Endometrium (tissue), 2 donors: ENCODE measurements at regions not wholly inside any gene's neighbourhood (a gene's known extent, or its start where the extent isn't known, plus 50 kb on each side); places are given as distances from the start of the nearest gene placed in this dataset.

Experiments
- FAIRE-seq: peaks from 2 replicates; lab custom pipeline; 2012; peaks lifted over from hg19 to GRCh38; lab: Jason Lieb, UNC
- donor health status: control.
- donor health status: control.

DNA sequence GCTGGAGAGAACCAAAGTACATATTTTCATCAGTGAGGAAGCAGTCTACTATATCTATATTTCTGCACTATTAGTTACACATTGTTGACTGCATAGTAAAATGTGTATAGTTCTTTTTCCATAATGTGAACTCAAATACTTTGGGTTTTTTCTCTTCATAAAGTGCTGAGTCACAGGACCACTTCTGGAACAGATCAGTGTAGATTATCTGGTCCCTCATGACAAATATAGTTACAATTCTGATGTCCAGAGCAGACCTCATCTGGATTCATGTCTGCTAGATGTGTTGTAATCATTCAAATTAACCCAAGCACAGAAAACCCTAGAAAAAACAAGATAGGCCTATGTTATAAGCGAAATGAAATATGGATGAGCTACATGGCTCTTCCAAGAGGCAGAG is 171.4 kb downstream of the SUCLA2 start:
- FAIRE-seq, result no peak

DNA sequence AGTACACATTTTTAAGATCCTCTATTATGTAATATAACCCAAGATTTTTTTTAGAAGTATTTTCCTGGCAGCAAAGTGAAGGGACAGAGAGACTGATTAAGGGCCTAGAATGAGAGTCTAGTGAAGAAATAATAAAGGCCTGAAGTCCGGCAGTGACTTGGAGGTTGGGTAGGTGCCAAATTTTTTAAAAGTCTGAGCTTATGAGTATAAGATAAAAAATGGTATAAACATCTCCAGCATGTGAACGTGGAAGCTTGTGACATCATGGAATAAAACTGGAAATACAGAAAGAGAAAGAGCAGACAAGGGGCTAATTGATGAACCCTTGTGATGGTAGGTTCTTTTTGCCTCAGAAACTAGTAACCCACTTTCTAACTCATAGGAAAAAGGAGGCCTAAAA is 174.6 kb downstream of the SUCLA2 start:
- no peak for FAIRE-seq

DNA sequence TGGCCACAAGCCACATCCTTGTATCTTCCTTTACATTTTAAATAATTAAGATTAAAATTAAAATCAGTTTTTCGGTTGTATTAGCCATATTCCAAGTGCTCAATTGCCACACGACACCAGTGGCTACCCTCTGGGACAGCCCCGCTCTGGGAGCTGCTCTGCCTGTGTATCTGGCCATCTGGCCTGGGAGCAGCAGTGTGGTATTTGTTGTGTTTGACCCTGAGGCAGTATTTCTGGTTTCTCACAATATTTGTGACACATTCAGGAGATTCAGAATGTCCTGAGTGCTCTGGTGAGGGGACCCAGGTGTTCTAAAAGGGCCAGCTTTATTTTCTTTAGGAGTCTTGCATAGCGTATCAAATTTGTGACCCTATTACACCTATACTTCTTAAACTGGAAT is 179.0 kb downstream of the SUCLA2 start:
- no peak for FAIRE-seq

DNA sequence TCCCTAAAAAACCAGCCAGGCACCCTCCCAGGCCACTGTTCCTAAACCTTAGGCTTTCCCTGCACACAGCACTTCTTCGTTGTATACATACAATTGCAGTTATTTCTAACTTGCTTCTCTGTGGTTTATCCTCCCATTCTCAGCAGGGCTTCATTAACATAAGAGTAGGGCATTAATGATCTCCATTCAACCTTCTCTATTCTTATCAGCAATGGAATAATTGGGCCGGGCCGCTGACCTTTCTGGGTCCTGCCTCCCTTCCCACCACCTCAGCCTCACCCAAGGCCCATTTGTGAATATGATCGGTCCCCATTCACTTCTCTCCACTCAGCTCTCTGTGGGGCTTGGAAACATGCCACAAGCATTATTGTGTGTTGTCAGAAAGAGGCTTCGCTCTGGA is 184.2 kb downstream of the SUCLA2 start:
- FAIRE-seq, result no peak

DNA sequence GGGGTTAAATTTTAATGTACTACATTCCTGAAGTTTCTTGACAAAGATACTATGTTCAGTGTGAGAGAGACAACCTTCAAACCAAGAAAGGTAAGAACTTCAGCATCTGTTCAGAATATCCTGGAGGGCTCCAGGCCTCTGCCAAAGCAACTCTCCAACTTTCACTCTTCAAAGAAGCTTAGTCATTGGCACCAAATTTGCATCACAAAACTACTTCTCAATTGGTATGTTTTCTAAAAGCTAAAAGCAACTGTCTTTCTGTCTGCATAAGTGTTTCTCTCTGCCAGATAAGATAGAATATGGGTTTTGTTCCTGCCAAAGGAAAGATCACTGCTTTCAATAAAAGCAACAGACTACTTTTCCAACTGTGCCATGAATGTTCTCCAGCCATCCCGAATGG is 187.4 kb downstream of the SUCLA2 start:
- no peak for FAIRE-seq

DNA sequence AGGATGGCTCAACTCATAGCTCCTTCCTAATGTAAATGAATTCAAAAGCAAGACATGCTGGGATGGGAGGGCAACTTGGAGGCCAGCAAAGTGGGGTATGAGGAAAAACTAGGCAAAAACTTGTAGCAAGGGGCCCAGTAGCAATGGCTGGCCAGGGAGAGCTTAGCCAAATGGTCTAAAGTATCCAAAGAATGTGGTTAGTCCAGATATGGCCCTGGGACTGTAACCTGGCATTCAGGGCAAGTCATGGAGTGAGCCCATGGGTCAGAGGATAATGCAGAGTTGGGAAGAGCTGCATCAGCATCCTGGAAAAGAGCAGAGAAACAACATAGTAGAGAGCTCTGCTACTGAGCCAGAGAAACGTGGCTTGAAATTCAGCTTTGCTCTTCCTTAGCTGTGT is 191.7 kb downstream of the SUCLA2 start:
- no peak for FAIRE-seq

DNA sequence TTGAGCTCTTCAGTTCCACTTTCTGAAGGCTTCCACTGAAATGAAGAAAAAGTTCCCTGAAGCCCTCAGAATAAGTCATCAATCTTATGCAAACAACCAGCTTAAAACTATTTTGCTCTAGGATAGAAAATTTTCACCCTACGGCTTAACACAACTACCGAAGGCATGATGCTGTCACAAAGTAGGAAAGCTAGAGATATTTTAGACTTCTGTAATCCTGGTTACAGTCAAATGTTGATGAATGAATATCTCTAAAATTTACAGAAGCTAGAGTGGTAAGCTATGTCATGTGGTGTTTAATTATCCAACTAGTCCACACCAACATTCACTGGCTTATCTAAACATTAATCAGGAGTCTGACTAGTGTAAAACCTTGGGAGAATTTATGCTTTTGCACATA is 197.9 kb downstream of the SUCLA2 start:
- no peak for FAIRE-seq

DNA sequence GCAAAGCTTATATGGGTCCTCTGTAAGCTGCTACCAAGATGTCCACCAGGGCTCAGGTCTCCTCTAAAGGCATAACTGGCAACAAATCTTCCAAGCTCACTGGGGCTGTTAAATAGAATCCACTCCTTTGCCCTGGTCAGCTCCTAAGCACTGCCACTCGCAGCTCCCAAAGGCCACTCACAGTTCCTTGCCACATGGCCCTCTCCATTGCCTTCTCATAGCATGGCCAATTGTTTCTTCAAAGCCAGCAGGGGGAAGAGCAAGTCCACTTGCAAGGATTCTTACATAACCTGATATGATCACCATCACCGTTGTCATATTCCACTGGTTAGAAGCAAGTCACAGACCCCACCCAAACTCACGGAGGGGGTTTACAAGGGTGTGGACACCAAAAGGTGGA is 199.5 kb downstream of the SUCLA2 start:
- FAIRE-seq, result no peak

DNA sequence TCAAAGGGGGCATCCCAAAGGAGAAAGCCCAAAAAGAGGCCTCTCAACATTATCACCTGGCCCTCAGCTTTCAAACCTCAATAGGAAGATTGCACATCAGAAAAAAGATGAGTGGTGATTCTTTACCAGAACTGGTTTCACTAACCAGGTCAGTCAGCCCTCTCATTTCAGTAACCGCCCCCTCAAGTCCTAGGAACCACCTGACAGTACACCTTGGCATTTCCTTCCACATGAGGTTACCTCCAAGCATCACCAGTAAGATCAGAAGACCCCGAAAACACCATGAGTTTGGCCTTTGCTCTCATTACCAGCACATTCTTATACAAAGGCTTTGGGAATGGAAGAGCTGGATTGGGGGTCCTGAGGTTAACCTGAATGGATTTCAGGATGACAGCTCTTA is 200.5 kb downstream of the SUCLA2 start:
- FAIRE-seq, result no peak

DNA sequence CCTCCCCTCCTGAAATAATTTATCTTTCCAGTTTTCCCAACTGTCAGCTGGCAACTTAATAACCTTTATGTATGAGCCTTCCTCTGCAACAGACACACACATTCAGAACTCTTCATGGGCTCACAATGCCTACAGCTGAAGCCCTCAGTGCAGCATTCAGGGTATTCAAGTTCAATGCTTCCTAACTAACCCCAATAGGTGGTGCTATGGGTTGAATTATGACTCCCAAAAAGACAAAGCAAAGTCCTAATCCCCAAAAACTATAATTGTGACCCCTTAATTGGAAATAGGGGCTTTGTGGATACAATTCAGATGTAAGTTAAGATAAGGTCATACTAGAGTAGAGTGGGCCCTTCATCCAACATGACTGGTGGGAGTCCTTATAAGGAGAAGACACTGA is 202.2 kb downstream of the SUCLA2 start:
- FAIRE-seq, result no peak

DNA sequence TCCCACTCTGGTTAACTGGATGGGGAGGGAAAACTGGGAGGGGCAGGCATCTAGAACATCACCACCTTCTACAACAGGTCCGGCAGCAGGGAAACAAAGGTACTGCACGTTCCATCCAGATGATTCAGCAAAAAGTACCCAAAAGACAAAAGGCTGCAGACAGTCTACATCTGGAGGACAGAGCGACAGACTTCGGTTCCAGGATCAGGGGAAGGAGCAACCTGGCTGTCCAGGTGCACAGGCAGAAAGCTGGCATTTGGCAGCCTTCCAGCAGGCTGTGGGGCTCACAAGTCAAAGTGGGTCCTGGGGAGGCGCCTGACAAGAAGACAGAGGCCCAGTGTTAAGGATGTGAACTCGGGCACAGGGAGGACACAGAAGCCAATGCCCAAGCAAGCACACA is 202.9 kb downstream of the SUCLA2 start:
- no peak for FAIRE-seq

DNA sequence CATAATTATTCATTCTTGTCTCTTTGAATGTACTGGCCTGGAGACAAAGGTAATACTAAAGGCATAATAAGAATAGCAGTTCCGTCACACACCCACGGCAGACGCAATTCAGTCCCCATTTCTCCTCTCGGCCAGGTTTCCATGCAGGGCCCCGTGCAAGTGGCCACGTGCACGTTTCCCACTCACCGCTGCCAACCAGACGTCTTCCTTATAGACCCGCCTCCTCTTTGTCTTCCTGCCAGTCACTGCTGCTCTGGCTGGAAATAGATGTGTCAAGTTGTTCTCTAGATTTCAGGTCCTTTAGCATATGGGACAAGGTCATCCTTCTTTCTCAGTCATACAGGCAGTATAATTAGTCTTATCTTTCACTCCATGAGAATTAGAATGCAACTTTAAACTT is 204.3 kb downstream of the SUCLA2 start:
- no peak for FAIRE-seq

DNA sequence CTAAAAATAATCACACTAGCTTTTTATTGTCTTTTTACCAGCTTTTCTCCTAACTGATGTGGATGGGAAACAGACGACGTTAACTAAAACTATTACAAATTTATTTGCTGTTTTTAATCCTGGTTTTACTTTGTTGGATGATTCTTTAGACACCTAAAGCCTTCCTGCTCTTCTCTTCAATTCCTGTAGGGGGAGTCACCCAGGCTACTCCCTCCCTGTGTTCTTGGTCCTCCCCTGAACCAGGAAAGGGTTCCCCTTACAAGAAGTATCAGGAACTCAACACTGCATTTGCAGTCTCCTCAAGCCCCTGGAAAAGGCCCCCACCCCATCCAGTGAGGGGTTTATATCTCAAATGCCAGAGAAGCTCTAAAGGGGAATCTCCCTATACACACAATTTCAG is 206.1 kb downstream of the SUCLA2 start:
- FAIRE-seq, result no peak

DNA sequence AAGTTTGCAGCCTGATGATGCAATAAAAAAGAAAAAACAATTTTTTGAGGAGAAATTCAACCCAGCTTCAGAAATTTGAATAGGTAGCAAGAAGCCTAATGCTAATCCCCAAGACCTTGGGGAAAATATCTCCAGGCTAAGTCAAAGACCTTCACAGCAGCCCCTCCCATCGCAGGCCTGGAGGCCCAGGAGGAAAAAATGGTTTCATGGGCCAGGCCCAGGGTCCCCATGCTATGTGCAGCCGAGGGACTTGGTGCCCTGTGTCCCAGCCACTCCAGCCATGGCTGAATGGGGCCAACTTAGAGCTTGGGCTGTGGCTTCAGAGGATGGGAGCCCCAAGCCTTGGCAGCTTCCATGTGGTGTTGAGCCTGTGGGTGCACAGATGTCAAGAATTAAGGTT is 210.3 kb downstream of the SUCLA2 start:
- no peak for FAIRE-seq

DNA sequence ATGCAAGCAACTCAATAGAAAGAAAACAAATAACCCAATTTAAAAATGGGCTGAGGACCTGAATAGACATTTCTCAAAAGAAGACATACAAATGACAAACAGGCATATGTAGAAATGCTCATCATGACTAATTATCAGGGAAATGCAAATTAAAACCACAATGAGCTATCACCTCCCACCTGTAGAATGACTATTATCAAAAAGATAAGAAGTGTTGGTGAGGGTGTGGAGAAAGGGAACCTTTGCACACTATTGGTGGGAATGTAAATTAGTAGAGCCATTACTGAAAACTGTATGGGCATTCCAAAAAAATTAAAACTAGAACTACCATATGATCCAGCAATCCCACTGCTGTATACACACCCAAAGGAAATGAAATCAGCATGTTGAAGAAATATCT is 212.2 kb downstream of the SUCLA2 start:
- FAIRE-seq, result no peak

DNA sequence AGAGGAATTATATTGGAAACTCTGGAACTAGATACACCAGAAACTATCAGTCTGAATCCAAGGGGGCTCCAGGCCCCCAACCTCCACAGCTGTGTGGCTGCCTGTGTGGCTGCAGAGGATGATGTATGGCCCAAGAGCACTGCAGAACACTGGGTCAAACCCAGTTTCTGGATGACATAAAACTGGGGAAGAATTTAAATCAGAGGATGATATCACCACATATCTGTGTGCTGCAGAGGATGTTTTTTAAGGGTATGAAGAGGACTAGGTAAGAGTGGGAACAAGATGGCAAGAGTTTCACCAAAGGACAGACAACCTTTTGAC is 226.4 kb downstream of the SUCLA2 start:
- FAIRE-seq, result no peak

DNA sequence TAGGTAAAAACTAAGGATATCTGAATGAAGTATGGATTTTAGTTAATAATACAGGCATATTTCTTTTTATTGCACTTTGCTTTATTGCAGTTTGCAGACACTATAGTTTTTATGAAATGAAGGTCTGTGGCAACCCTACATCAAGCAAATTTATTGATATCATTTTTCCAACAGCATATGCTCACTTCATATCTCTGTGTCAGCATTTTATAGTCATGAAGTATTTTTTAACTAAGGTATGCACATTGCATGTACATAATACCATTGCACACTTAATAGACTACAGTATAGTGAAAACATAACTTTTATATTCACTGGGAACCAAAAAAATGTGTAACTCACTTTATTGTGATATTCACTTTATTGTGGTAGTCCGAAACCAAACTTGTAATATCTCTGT is 236.3 kb downstream of the SUCLA2 start:
- no peak for FAIRE-seq

DNA sequence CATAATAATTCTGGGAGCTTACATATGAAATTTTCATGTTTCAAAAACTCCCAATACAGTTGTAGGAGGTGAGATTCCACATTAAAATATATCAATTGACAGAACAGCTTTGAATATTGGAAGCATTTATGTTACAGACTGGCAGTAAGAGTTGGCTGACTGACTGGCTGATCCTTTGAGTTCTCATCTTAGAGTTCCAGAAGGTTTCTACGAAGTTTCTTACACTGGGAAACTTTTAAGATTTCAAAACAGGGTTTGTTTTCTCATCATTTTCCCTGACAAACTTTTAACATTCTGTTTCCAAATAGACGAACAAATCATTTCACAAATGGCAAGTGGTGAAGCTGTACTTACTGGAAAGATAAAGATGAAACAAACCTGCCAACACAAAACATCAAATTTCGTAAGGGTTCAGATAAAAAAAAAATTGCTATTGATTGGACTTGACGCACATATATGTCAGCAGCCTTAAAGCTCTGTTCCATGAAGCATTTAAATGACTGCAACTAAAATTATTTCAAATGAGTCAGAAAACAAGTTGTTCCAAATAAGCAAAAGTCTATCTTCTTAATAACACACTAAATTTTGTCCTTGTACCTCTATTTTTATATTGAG is 243.5 kb downstream of the SUCLA2 start:
- no peak for FAIRE-seq

DNA sequence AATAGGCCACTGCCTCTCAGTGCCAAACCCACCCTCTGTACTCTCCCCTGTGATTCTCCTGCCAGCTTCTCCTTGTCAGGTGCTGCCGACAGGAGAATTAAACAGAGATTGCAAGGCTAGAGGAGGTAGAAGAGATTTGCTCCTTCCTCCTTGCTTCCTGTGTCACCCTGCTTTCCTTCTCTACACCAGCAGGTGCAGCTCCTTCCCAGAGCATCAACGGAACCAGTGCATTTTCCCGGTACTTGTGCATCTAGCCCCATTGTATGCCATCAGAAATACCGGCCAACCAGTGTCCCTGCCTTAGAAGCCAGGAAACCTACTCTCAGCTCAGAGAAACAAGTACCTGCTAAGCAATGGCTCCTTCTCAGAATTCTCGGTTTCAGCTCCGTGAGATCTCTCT is 253.2 kb downstream of the SUCLA2 start:
- no peak for FAIRE-seq

DNA sequence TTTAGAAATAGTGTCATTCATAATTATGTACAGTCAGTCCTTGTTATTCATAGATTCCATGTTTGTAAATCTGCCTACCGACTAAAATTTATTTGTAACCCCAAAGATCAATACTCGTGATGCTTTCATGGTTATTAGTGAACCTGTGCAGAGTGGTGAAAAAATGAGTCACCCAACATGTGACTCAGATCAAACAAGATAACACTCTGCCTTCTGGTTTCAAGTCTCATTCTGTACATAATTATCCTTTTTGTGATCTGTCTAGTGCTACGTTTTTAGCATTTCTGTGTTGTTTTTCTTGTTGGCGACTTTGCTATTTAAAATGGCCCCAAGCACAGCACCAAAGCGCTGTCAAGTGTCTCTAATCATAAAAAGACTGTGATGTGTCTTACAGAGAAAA is 274.7 kb downstream of the SUCLA2 start:
- no peak for FAIRE-seq

DNA sequence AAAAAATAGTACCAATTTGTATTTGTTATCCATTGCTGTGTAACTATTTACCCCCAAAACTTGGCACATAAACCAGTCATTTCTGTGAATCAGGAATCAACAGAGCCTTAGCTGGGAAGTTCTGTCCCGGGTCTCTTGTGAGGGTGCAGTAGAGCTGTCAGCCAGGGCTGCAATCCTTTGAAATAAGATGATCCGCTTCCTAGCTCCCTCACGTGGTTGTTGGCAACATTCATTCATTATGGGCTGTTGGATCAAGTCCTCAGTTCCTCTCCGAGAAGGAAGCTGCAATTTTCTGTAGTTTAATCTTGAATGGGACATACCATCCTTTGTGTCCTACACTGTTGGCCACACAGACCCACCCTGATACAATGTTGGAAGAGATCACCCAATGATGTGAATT is 277.2 kb downstream of the SUCLA2 start:
- FAIRE-seq, result no peak

DNA sequence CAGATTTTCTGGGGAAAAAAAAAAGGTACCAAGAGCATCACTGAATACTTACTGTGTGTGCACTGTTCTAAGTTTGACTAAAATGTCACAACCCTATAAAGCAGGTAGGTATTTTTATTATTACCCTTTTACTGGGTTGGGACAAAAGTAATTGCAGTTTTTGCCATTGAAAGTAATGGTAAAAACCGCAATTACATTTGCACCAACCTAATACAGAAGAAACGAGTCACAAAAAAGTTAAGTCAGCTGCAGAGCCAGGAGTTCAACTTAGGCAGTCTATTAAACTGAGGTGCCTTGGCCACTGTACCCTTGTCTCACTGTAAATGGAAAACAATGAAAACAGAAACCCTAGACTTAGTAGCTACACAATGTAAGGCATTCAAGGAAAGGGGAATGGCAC is 281.9 kb downstream of the SUCLA2 start:
- FAIRE-seq, result no peak

DNA sequence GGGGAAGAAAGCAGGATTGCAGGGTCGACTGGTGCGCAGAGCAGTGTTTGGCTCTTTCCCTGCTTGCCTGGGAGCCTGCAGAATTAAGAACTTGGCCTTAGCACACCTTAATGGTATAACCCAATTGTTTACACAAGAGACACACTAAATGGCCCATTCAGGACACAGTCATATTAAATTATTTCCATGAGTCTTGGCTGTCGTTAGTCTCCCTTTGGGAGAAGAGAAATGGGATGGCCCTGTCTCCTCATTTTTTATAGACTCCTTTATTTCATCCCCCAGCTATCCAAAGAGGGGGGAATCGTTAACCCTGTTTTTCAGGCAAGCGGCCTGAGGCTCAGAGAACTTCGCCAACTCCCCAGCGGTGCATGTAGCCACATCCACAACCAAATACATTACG is 282.5 kb downstream of the SUCLA2 start:
- no peak for FAIRE-seq

DNA sequence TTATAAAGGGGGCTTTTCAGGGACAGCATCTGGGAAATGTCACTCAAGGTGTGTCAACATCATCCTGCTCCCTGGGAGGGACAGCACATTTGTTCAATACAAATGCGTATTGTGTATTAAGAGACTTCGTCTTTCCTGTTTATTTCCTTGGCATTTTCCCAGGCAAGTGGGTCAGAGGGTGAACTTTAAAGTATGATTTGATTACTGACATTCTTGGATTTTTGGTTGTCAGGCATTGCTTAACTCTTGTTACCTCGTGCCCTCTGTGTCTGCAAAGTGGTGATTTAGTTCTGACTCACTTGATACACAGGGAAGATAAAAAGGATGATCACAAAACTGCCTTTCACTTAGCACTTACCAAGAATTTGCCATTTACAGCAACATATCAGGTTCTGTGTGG is 292.7 kb downstream of the SUCLA2 start:
- FAIRE-seq, result no peak

DNA sequence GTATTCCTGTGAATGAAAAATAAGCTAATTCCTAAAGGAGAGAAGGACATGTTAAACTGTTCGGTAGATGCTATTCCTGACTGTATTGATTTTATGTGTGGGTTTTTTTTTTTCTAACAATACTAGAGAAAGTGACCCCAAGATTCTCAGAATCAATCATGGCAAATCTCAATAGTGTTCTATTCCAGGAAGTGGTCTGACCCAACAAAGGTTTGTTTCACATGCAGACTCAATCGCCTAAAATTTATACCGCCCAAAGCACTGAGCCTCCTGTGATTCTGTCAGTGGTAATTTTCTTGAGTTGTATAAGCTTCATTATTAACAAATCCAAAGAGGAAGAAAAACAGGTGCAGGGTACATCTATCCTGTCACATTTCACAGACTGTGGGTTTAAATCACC is 293.7 kb downstream of the SUCLA2 start:
- FAIRE-seq, result no peak
